ENCODE measurements at regions not wholly inside any gene's neighbourhood (a gene's known extent, or its start where the extent isn't known, plus 50 kb on each side); places are given as distances from the start of the nearest gene placed in this dataset.
"Not testable (repeated sequence)": the region's sequence is repeated elsewhere in the genome, so short reads cannot be mapped to it uniquely, and the experiment has no call there.

DNA sequence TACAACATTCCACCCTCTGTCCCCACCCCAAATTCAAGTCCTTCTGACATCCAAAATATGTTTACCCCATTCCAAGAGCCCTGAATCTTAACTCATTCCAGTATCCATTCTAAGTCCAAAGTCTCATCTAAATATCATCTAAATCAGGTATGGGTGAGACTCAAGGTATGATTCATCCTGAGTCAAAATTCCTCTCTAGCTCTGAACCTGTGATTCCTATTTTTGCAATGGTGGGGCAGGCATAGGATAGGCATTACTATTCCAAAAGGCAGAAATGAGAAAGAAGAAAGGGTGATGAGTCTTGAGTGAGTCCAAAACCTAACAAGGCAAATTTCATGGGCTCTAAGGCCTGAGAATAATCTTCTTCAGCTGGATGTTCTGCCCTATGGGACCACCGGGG is 140.3 kb upstream of the FAR2 start:
- Histone ChIP-seq H3K27me3 (ENCODE audit: control insufficient read depth, extremely low read depth, insufficient read depth, low read length) (no peaks in the 10 kb centered on the region), H3K27ac (ENCODE audit: control insufficient read depth, insufficient read depth, low read length) (peak overlapping the region; percentile 25), H3K4me3 (ENCODE audit: control insufficient read depth in 2 of 3, extremely low read depth in 1 of 3, insufficient read depth in 2 of 3, low read depth in 1 of 3, low read length in 3 of 3) (no peak overlapping the region), H3K9ac (ENCODE audit: control insufficient read depth, extremely low read depth, insufficient read depth, low read length) (no peak overlapping the region), H3K4me1 (ENCODE audit: control insufficient read depth, extremely low read depth, insufficient read depth, low read length) (peaks cover 9% of the 10 kb centered on the region), H3K4me2 (ENCODE audit: control insufficient read depth, extremely low read depth, insufficient read depth, low read depth, low read length) (no peak overlapping the region), H3K79me2 (ENCODE audit: control insufficient read depth, insufficient read depth, low read length) (no peaks in the 10 kb centered on the region), H3K36me3 (ENCODE audit: control insufficient read depth in 2 of 2, extremely low read depth in 1 of 2, insufficient read depth in 2 of 2, low read length in 2 of 2) (no peaks in the 10 kb centered on the region), H2AFZ (ENCODE audit: control insufficient read depth, low read length) (no peak overlapping the region), H3K9me1 (ENCODE audit: control insufficient read depth, extremely low read depth, insufficient read depth, low read length) (no peaks in the 10 kb centered on the region), H4K20me1 (ENCODE audit: control insufficient read depth, extremely low read depth, insufficient read depth, low read length) (no peaks in the 10 kb centered on the region), H3K9me3 (ENCODE audit: control insufficient read depth, low read depth, low read length) (no peaks in the 10 kb centered on the region)
- FAIRE-seq, result peak; percentile 74
- peak; percentile 11 for DNase-seq (ENCODE audit: low read depth, low spot score)
- no peak for TF ChIP-seq CTCF (optimal IDR thresholded peaks at IDR 0.05 in 1 of 3, IDR thresholded peaks at IDR 0.05 in 1 of 3, conservative IDR thresholded peaks at IDR 0.05 in 1 of 3; ENCODE audit: extremely low read depth in 1 of 3, insufficient read depth in 2 of 3, low read length in 3 of 3)
- no peak for TF ChIP-seq EZH2 (IDR thresholded peaks at IDR 0.05; ENCODE audit: low read length)
- dilution Hi-C loops (cut with MboI; ENCODE audit: extremely low pct_ligation_motif_present, low sequenced_read_pairs), result no loop called here

- Histone ChIP-seq H3K27ac (ENCODE audit: control insufficient read depth, insufficient read depth, low read length) (no peak overlapping the region), H3K9ac (ENCODE audit: control insufficient read depth, extremely low read depth, insufficient read depth, low read length) (no peak overlapping the region), H3K9me1 (ENCODE audit: control insufficient read depth, extremely low read depth, insufficient read depth, low read length) (no peaks in the 10 kb centered on the region), H3K9me3 (ENCODE audit: control insufficient read depth, low read depth, low read length) (no peaks in the 10 kb centered on the region), H3K27me3 (ENCODE audit: control insufficient read depth, extremely low read depth, insufficient read depth, low read length) (no peaks in the 10 kb centered on the region), H3K4me1 (ENCODE audit: control insufficient read depth, extremely low read depth, insufficient read depth, low read length) (peaks cover 9% of the 10 kb centered on the region), H3K36me3 (ENCODE audit: control insufficient read depth in 2 of 2, extremely low read depth in 1 of 2, insufficient read depth in 2 of 2, low read length in 2 of 2) (no peaks in the 10 kb centered on the region), H2AFZ (ENCODE audit: control insufficient read depth, low read length) (no peak overlapping the region), H3K4me2 (ENCODE audit: control insufficient read depth, extremely low read depth, insufficient read depth, low read depth, low read length) (no peak overlapping the region), H3K4me3 (ENCODE audit: control insufficient read depth in 2 of 3, extremely low read depth in 1 of 3, insufficient read depth in 2 of 3, low read depth in 1 of 3, low read length in 3 of 3) (no peak overlapping the region), H4K20me1 (ENCODE audit: control insufficient read depth, extremely low read depth, insufficient read depth, low read length) (no peaks in the 10 kb centered on the region), H3K79me2 (ENCODE audit: control insufficient read depth, insufficient read depth, low read length) (no peaks in the 10 kb centered on the region)
- dilution Hi-C loops (cut with MboI; ENCODE audit: extremely low pct_ligation_motif_present, low sequenced_read_pairs), result no loop called here
- FAIRE-seq (no peak), DNase-seq (ENCODE audit: low read depth, low spot score) (no peak)
- no peak for TF ChIP-seq EZH2 (IDR thresholded peaks at IDR 0.05; ENCODE audit: low read length)
- no peak for TF ChIP-seq CTCF (optimal IDR thresholded peaks at IDR 0.05 in 1 of 3, IDR thresholded peaks at IDR 0.05 in 1 of 3, conservative IDR thresholded peaks at IDR 0.05 in 1 of 3; ENCODE audit: extremely low read depth in 1 of 3, insufficient read depth in 2 of 3, low read length in 3 of 3)
These were observed 136.4 kb upstream of the FAR2 start for GRCh38 chr12:29012673-29013072.

GRCh38 chr12:29017532-29017931 is 131.5 kb upstream of the FAR2 start:
- H4K20me1 ChIP-seq (ENCODE audit: control insufficient read depth, extremely low read depth, insufficient read depth, low read length); H3K9me1 ChIP-seq (ENCODE audit: control insufficient read depth, extremely low read depth, insufficient read depth, low read length); H3K79me2 ChIP-seq (ENCODE audit: control insufficient read depth, insufficient read depth, low read length); H3K9me3 ChIP-seq (ENCODE audit: control insufficient read depth, low read depth, low read length); DNase-seq (ENCODE audit: low read depth, low spot score); H3K27ac ChIP-seq (ENCODE audit: control insufficient read depth, insufficient read depth, low read length); H3K36me3 ChIP-seq (ENCODE audit: control insufficient read depth in 2 of 2, extremely low read depth in 1 of 2, insufficient read depth in 2 of 2, low read length in 2 of 2); FAIRE-seq; H3K4me1 ChIP-seq (ENCODE audit: control insufficient read depth, extremely low read depth, insufficient read depth, low read length); H2AFZ ChIP-seq (ENCODE audit: control insufficient read depth, low read length); H3K4me3 ChIP-seq (ENCODE audit: control insufficient read depth in 2 of 3, extremely low read depth in 1 of 3, insufficient read depth in 2 of 3, low read depth in 1 of 3, low read length in 3 of 3); H3K9ac ChIP-seq (ENCODE audit: control insufficient read depth, extremely low read depth, insufficient read depth, low read length); H3K27me3 ChIP-seq (ENCODE audit: control insufficient read depth, extremely low read depth, insufficient read depth, low read length); H3K4me2 ChIP-seq (ENCODE audit: control insufficient read depth, extremely low read depth, insufficient read depth, low read depth, low read length); dilution Hi-C loops (cut with MboI; ENCODE audit: extremely low pct_ligation_motif_present, low sequenced_read_pairs): not testable (repeated sequence)

Measured in keratinocyte (primary cell).